H1 (cell line): ENCODE measurements at regions not wholly inside any gene's neighbourhood (a gene's known extent, or its start where the extent isn't known, plus 50 kb on each side); places are given as distances from the start of the nearest gene placed in this dataset.

ENCODE experiments used
- CTCF ChIA-PET: fragments of 300-600 bp; sonication (Branson Sonifier 250); formaldehyde crosslinking; loops from one replicate; lab custom pipeline; 2021; ENCODE audit not compliant: partially characterized antibody; lab: Charles Lee
- POLR2A ChIA-PET: fragments of 300-600 bp; sonication (Branson Sonifier 250); formaldehyde crosslinking; loops from one replicate; lab custom pipeline; 2021; ENCODE audit warnings: inconsistent platforms; ENCODE audit not compliant: partially characterized antibody; lab: Charles Lee
- DNase-seq, 2 experiments: peaks; one replicate each; pipeline versions ENCODE4 v3.0.0 to v3.0.0-alpha.2; 2010 to 2022; ENCODE audit warnings: low spot score in 2 of 2, low read depth in 1 of 2, mixed read lengths in 1 of 2
- FAIRE-seq: peaks from 2 replicates; lab custom pipeline; 2011; peaks lifted over from hg19 to GRCh38; lab: Jason Lieb, UNC
- H2AFZ ChIP-seq: 2 replicates; pipeline ENCODE4 v1.8.1; 2012; ENCODE audit warnings: low read length, inconsistent platforms
- H2AK5ac ChIP-seq: 2 replicates; pipeline ENCODE4 v1.6.1; 2013; ENCODE audit warnings: low read depth, low read length
- H2BK120ac ChIP-seq: replicated peaks from 2 replicates; pipeline ENCODE3; 2013; ENCODE audit warnings: low read depth, low read length, inconsistent platforms
- H2BK12ac ChIP-seq: 2 replicates; pipeline ENCODE4 v1.6.1; 2013; ENCODE audit warnings: low read depth, low read length
- H2BK15ac ChIP-seq: 2 replicates; pipeline ENCODE4 v1.6.1; 2013; ENCODE audit warnings: low read length
- H2BK20ac ChIP-seq: 2 replicates; pipeline ENCODE4 v1.6.1; 2013; ENCODE audit warnings: low read length
- H2BK5ac ChIP-seq: 2 replicates; pipeline ENCODE4 v1.6.1; 2013; ENCODE audit warnings: low read depth, low read length
- H3K14ac ChIP-seq: 2 replicates; pipeline ENCODE4 v1.6.1; 2013; ENCODE audit warnings: inconsistent platforms; ENCODE audit not compliant: insufficient read length
- H3K18ac ChIP-seq: 2 replicates; pipeline ENCODE4 v1.6.1; 2013; ENCODE audit warnings: low read length; ENCODE audit errors: extremely low read depth
- H3K23ac ChIP-seq: 2 replicates; pipeline ENCODE4 v1.6.1; 2013; ENCODE audit warnings: inconsistent platforms; ENCODE audit not compliant: insufficient read length
- H3K23me2 ChIP-seq: 2 replicates; pipeline ENCODE4 v1.6.1; 2013; ENCODE audit warnings: low read depth, low read length
- H3K27ac ChIP-seq: 2 replicates; pipeline ENCODE4 v1.6.1; 2011; ENCODE audit warnings: low read depth, low read length, inconsistent platforms
- H3K27me3 ChIP-seq, 4 experiments: replicated peaks in 1 of 4; 1 replicate in 1 of 4; 2 replicates in 3 of 4; pipeline versions ENCODE4 v1.6.1 to v1.8.1; 2011 to 2013; ENCODE audit warnings: low read length in 3 of 4, mild to moderate bottlenecking in 3 of 4, inconsistent platforms in 2 of 4, mixed read lengths in 2 of 4, moderate library complexity in 1 of 4; ENCODE audit not compliant: control insufficient read depth in 3 of 4, insufficient read depth in 3 of 4; ENCODE audit errors: extremely low read depth in 1 of 4
- H3K36me3 ChIP-seq, 4 experiments: 2 replicates each; pipeline versions ENCODE4 v1.6.1 to v1.8.1; 2011 to 2013; ENCODE audit warnings: mild to moderate bottlenecking in 4 of 4, low read length in 3 of 4, moderate library complexity in 2 of 4, control low read depth in 1 of 4, inconsistent platforms in 1 of 4; ENCODE audit not compliant: insufficient read depth in 4 of 4, control insufficient read depth in 2 of 4
- H3K4ac ChIP-seq: replicated peaks from 2 replicates; pipeline ENCODE3; 2013; ENCODE audit warnings: low read length, low read depth, mixed read lengths, inconsistent platforms; ENCODE audit not compliant: insufficient read length
- H3K4me1 ChIP-seq, 4 experiments: replicated peaks in 1 of 4; 1 replicate in 1 of 4; 2 replicates in 3 of 4; pipeline versions ENCODE4 v1.6.1 to v1.8.1; 2011 to 2013; ENCODE audit warnings: low read length in 3 of 4, inconsistent platforms in 2 of 4, mixed read lengths in 1 of 4; ENCODE audit not compliant: insufficient read depth in 4 of 4, control insufficient read depth in 3 of 4
- H3K4me2 ChIP-seq, 2 experiments: 2 replicates each; pipeline versions ENCODE4 v1.6.1 to v1.8.1; 2011 to 2013; ENCODE audit warnings: low read depth in 2 of 2, low read length in 2 of 2, control low read depth in 1 of 2, inconsistent platforms in 1 of 2, mild to moderate bottlenecking in 1 of 2; ENCODE audit not compliant: insufficient read depth in 1 of 2
- H3K4me3 ChIP-seq, 4 experiments: fragments of 200-600, 300-600 bp in 1 of 4; sonication (generic), shearing (Covaris generic), sonication (Bioruptor Twin) in 1 of 4; 2 replicates each; pipeline versions ENCODE4 v1.5.1 to v1.8.1; 2011 to 2016; ENCODE audit warnings: low read length in 4 of 4, low read depth in 3 of 4, control low read depth in 2 of 4, inconsistent platforms in 2 of 4, mild to moderate bottlenecking in 2 of 4, mixed read lengths in 1 of 4, moderate library complexity in 1 of 4; ENCODE audit not compliant: insufficient read depth in 2 of 4; ENCODE audit errors: extremely low read depth in 1 of 4
- H3K56ac ChIP-seq: replicated peaks from 2 replicates; pipeline ENCODE3; 2013; ENCODE audit warnings: low read depth, mild to moderate bottlenecking, mixed read lengths, low read length, inconsistent platforms; ENCODE audit not compliant: insufficient read length
- H3K79me1 ChIP-seq: 2 replicates; pipeline ENCODE4 v1.6.1; 2013; ENCODE audit warnings: low read depth, low read length, control low read depth
- H3K79me2 ChIP-seq, 2 experiments: 2 replicates each; pipeline versions ENCODE4 v1.6.1 to v1.8.1; 2012 to 2013; ENCODE audit warnings: low read length in 2 of 2, mild to moderate bottlenecking in 2 of 2, inconsistent platforms in 1 of 2; ENCODE audit not compliant: insufficient read depth in 2 of 2, control insufficient read depth in 1 of 2
- H3K9ac ChIP-seq, 4 experiments: replicated peaks in 1 of 4; 1 replicate in 1 of 4; 2 replicates in 3 of 4; pipeline versions ENCODE4 v1.6.1 to v1.8.1; 2011 to 2013; ENCODE audit warnings: low read depth in 3 of 4, low read length in 3 of 4, control low read depth in 2 of 4, mild to moderate bottlenecking in 2 of 4, moderate library complexity in 2 of 4, inconsistent platforms in 1 of 4; ENCODE audit errors: extremely low read depth in 1 of 4
- H3K9me3 ChIP-seq, 2 experiments: 2 replicates each; pipeline versions ENCODE4 v1.6.1 to v1.8.1; 2012 to 2013; ENCODE audit warnings: mild to moderate bottlenecking in 2 of 2, moderate library complexity in 2 of 2, control low read depth in 1 of 2, inconsistent platforms in 1 of 2, low read depth in 1 of 2, low read length in 1 of 2, mixed read lengths in 1 of 2; ENCODE audit not compliant: insufficient read depth in 2 of 2
- H4K20me1 ChIP-seq, 2 experiments: replicated peaks in 1 of 2; 2 replicates each; pipeline versions ENCODE3 to v1.8.1; 2011 to 2013; ENCODE audit warnings: inconsistent platforms in 2 of 2, low read length in 2 of 2, mild to moderate bottlenecking in 1 of 2; ENCODE audit not compliant: insufficient read depth in 2 of 2, control insufficient read depth in 1 of 2
- H4K5ac ChIP-seq: 2 replicates; pipeline ENCODE4 v1.6.1; 2013; ENCODE audit warnings: low read length, low read depth, mixed read lengths, inconsistent platforms; ENCODE audit not compliant: insufficient read length
- H4K8ac ChIP-seq: 2 replicates; pipeline ENCODE4 v1.8.0; 2013; ENCODE audit warnings: mild to moderate bottlenecking, moderate library complexity, low read length, inconsistent platforms; ENCODE audit not compliant: insufficient read depth; ENCODE audit errors: extremely low read depth
- H4K91ac ChIP-seq: replicated peaks from 2 replicates; pipeline ENCODE3; 2013; ENCODE audit warnings: low read length, mixed read lengths, inconsistent platforms; ENCODE audit not compliant: insufficient read length
- BCL11A ChIP-seq, 2 experiments: IDR thresholded peaks; one replicate each; pipeline ENCODE4 v1.6.1; 2011; ENCODE audit warnings: low read depth in 2 of 2, low read length in 2 of 2, mild to moderate bottlenecking in 2 of 2
- CHD1 ChIP-seq: IDR thresholded peaks from 2 replicates; pipeline ENCODE4 v1.6.1; 2012; ENCODE audit warnings: low read depth, low read length, improper control_type of control experiment
- WGBS, 2 experiments: shearing (Covaris generic) in 1 of 2; methylation state at CpG; one replicate each; pipeline versions ENCODE4 v1.1.6 to v1.1.7; 2013 to 2015; ENCODE audit warnings: low lambda C conversion rate in 2 of 2, mixed read lengths in 2 of 2, inconsistent platforms in 1 of 2, low coverage in 1 of 2, missing lambda C conversion rate in 1 of 2; ENCODE audit not compliant: insufficient replicate concordance in 2 of 2, insufficient coverage in 1 of 2, insufficient read length in 1 of 2; ENCODE audit errors: extremely low coverage in 1 of 2, missing lambda C conversion rate in 1 of 2; 5-methylcytosine and 5-hydroxymethylcytosine counted together

DNA sequence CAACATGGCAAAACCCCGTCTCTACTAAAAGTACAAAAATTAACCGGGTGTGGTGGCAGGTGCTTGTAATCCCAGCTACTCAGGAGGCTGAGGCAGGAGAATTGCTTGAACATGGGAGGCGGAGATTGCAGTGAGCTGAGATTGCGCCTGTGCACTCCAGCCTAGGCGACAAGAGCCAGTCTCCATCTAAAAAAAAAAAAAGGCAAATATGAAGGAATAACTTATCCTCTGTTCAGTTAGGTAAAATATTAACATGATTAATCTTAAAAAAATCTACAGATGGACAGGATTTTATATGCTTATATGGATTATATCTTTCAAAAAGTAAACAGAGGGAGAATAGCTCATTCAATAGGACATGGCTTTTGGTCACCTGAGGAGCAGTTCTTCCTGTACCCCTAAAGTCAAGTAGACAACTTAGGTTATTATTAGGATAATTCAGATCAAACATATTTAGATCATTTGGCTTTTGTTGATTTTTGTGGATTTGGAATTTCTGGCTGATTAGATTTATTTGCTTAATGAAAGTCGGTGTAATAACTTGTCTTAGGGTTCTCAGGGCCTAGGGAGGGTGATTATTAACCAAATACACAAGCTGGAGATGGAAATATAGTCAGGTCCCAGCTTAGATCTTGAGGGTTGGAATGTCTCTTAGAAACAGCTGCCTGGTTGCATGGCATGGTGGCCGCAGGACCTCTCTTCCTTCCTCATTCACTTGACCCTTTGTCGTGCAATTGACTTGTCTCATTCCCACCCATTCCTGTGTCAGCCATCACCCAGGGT lies 82.1 kb upstream of the ONECUT1 start:
- POLR2A ChIA-PET, result no interaction called here
- no peak overlapping the region for H3K4ac ChIP-seq

More for the DNA sequence above, 82.1 kb upstream of the ONECUT1 start:
- 85% methylated on average over 6 of the region's 8 CpGs; no CpG with 5 or more reads in 1 of the 2 experiments for WGBS, 2 experiments
- Histone ChIP-seq H2AK5ac (no peak overlapping the region), H3K27ac (no peak overlapping the region), H3K27me3 (no peaks in the 10 kb centered on the region; a peak in 1 of 7 replicates), H3K4me2 (no peak overlapping the region), H3K14ac (no peak overlapping the region), H3K23me2 (no peaks in the 10 kb centered on the region; the same call in 1 of the 2 replicates), H2AFZ (no peak overlapping the region), H3K9me3 (no peaks in the 10 kb centered on the region), H4K20me1 (no peaks in the 10 kb centered on the region), H3K79me2 (no peaks in the 10 kb centered on the region), H3K79me1 (no peaks in the 10 kb centered on the region), H2BK15ac (no peak overlapping the region), H2BK5ac (no peak overlapping the region), H4K8ac (no peak overlapping the region), H3K36me3 (no peaks in the 10 kb centered on the region), H3K23ac (no peak overlapping the region), H3K9ac (no peak overlapping the region), H3K18ac (no peak overlapping the region), H4K91ac (no peak overlapping the region), H2BK20ac (no peak overlapping the region), H2BK12ac (no peak overlapping the region), H3K4me3 (no peak overlapping the region), H3K56ac (no peak overlapping the region), H4K5ac (no peak overlapping the region), H3K4me1 (no peaks in the 10 kb centered on the region; a peak in 1 of 7 replicates), H2BK120ac (no peak overlapping the region)
- DNase-seq, result no peak
- no peak for TF ChIP-seq BCL11A (IDR thresholded peaks at IDR 0.05; ENCODE audit: low read depth in 2 of 2, low read length in 2 of 2)
- TF ChIP-seq CHD1, result no peak
- FAIRE-seq, result no peak
- CTCF ChIA-PET, result no interaction called here
